ENCODE measurements at regions not wholly inside any gene's neighbourhood (a gene's known extent, or its start where the extent isn't known, plus 50 kb on each side); places are given as distances from the start of the nearest gene placed in this dataset.
A peak's percentile ranks its signal among the peaks of the same experiment; 100 is the strongest.

- H3K4me3 ChIP-seq (ENCODE audit: low read length): no peak overlapping the region
- TF ChIP-seq CTCF (IDR thresholded peaks at IDR 0.05; ENCODE audit: insufficient read depth, low read depth, low read length, missing control alignments): no peak
- no peak for DNase-seq (ENCODE audit: low read depth)
Observed at GRCh38 chr6:79378957-79379356, 144.5 kb upstream of the HMGN3 start.

- H3K4me3 ChIP-seq (ENCODE audit: low read length): no peak overlapping the region
- TF ChIP-seq CTCF (IDR thresholded peaks at IDR 0.05; ENCODE audit: insufficient read depth, low read depth, low read length, missing control alignments): no peak
- peak; percentile 24 for DNase-seq (ENCODE audit: low read depth)
Observed at GRCh38 chr6:79377888-79378348, 143.4 kb upstream of the HMGN3 start.

GRCh38 chr6:79377047-79377446 is 142.6 kb upstream of the HMGN3 start:
- no peak for TF ChIP-seq CTCF (IDR thresholded peaks at IDR 0.05; ENCODE audit: insufficient read depth, low read depth, low read length, missing control alignments)
- peak; percentile 47 for DNase-seq (ENCODE audit: low read depth)
- no peak overlapping the region for H3K4me3 ChIP-seq (ENCODE audit: low read length)

- no peak overlapping the region for H3K4me3 ChIP-seq (ENCODE audit: low read length)
- TF ChIP-seq CTCF (IDR thresholded peaks at IDR 0.05; ENCODE audit: insufficient read depth, low read depth, low read length, missing control alignments): no peak
- no peak for DNase-seq (ENCODE audit: low read depth)
Observed at GRCh38 chr6:79375635-79376337, 141.3 kb upstream of the HMGN3 start.

- TF ChIP-seq CTCF (IDR thresholded peaks at IDR 0.05; ENCODE audit: insufficient read depth, low read depth, low read length, missing control alignments): no peak
- no peak for DNase-seq (ENCODE audit: low read depth)
Observed at GRCh38 chr6:79374308-79374707, 139.8 kb upstream of the HMGN3 start.

GRCh38 chr6:79373880-79374279 is 139.4 kb upstream of the HMGN3 start:
- TF ChIP-seq CTCF (IDR thresholded peaks at IDR 0.05; ENCODE audit: insufficient read depth, low read depth, low read length, missing control alignments): no peak
- H3K4me3 ChIP-seq (ENCODE audit: low read length): no peak overlapping the region
- DNase-seq (ENCODE audit: low read depth): peak; percentile 71

More at GRCh38 chr6:79374308-79374707, 139.8 kb upstream of the HMGN3 start:
- no peak overlapping the region for H3K4me3 ChIP-seq (ENCODE audit: low read length)

- no peak for DNase-seq (ENCODE audit: low read depth)
- H3K4me3 ChIP-seq (ENCODE audit: low read length): no peak overlapping the region
- no peak for TF ChIP-seq CTCF (IDR thresholded peaks at IDR 0.05; ENCODE audit: insufficient read depth, low read depth, low read length, missing control alignments)
Observed at GRCh38 chr6:79373246-79373645, 138.8 kb upstream of the HMGN3 start.

All from epithelial cell of esophagus (primary cell).